ENCODE measurements at regions not wholly inside any gene's neighbourhood (a gene's known extent, or its start where the extent isn't known, plus 50 kb on each side); places are given as distances from the start of the nearest gene placed in this dataset.
A peak's percentile ranks its signal among the peaks of the same experiment; 100 is the strongest.

- no peak overlapping the region for H3K4me3 Mint-ChIP-seq (ENCODE audit: unreplicated experiment)
- no peaks in the 10 kb centered on the region for H3K9me3 Mint-ChIP-seq (ENCODE audit: low read depth)
- H3K27me3 Mint-ChIP-seq (ENCODE audit: low read depth), result no peaks in the 10 kb centered on the region
- TF ChIP-seq CTCF (IDR thresholded peaks at IDR 0.05), result no peak
- no peak for DNase-seq (ENCODE audit: low spot score)
- H3K27ac Mint-ChIP-seq (ENCODE audit: unreplicated experiment), result no peak overlapping the region
- H3K4me1 Mint-ChIP-seq (ENCODE audit: low read depth), result no peaks in the 10 kb centered on the region
- H3K36me3 Mint-ChIP-seq (ENCODE audit: low read depth), result no peaks in the 10 kb centered on the region
Measured at GRCh38 chr5:118017536-118017935, 970.8 kb downstream of the DTWD2 start.

GRCh38 chr5:118016396-118016795, 972.0 kb downstream of the DTWD2 start:
- Mint-ChIP-seq H3K36me3 (ENCODE audit: low read depth) (no peaks in the 10 kb centered on the region), H3K27ac (ENCODE audit: unreplicated experiment) (no peak overlapping the region)

GRCh38 chr5:118015511-118015910, 972.8 kb downstream of the DTWD2 start:
- no peaks in the 10 kb centered on the region for H3K36me3 Mint-ChIP-seq (ENCODE audit: low read depth)
- no peak overlapping the region for H3K27ac Mint-ChIP-seq (ENCODE audit: unreplicated experiment)
- TF ChIP-seq CTCF (IDR thresholded peaks at IDR 0.05), result no peak
- no peak overlapping the region for H3K4me3 Mint-ChIP-seq (ENCODE audit: unreplicated experiment)
- no peaks in the 10 kb centered on the region for H3K4me1 Mint-ChIP-seq (ENCODE audit: low read depth)
- H3K27me3 Mint-ChIP-seq (ENCODE audit: low read depth), result no peaks in the 10 kb centered on the region
- H3K9me3 Mint-ChIP-seq (ENCODE audit: low read depth), result no peaks in the 10 kb centered on the region
- DNase-seq (ENCODE audit: low spot score), result no peak

More at GRCh38 chr5:118016396-118016795, 972.0 kb downstream of the DTWD2 start:
- H3K4me1 Mint-ChIP-seq (ENCODE audit: low read depth), result no peaks in the 10 kb centered on the region
- H3K27me3 Mint-ChIP-seq (ENCODE audit: low read depth), result no peaks in the 10 kb centered on the region
- peak; percentile 28 for TF ChIP-seq CTCF (IDR thresholded peaks at IDR 0.05)
- H3K9me3 Mint-ChIP-seq (ENCODE audit: low read depth), result no peaks in the 10 kb centered on the region
- DNase-seq (ENCODE audit: low spot score), result no peak
- H3K4me3 Mint-ChIP-seq (ENCODE audit: unreplicated experiment), result no peak overlapping the region

GRCh38 chr5:118009741-118010297, 978.5 kb downstream of the DTWD2 start:
- no peaks in the 10 kb centered on the region for H3K27me3 Mint-ChIP-seq (ENCODE audit: low read depth)
- TF ChIP-seq CTCF (IDR thresholded peaks at IDR 0.05), result no peak
- DNase-seq (ENCODE audit: low spot score), result no peak
- no peaks in the 10 kb centered on the region for H3K36me3 Mint-ChIP-seq (ENCODE audit: low read depth)
- no peak overlapping the region for H3K27ac Mint-ChIP-seq (ENCODE audit: unreplicated experiment)
- H3K9me3 Mint-ChIP-seq (ENCODE audit: low read depth), result no peaks in the 10 kb centered on the region
- H3K4me1 Mint-ChIP-seq (ENCODE audit: low read depth), result peaks cover 11% of the 10 kb centered on the region
- no peak overlapping the region for H3K4me3 Mint-ChIP-seq (ENCODE audit: unreplicated experiment)

- Mint-ChIP-seq H3K4me1 (ENCODE audit: low read depth) (peaks cover 11% of the 10 kb centered on the region), H3K36me3 (ENCODE audit: low read depth) (no peaks in the 10 kb centered on the region), H3K9me3 (ENCODE audit: low read depth) (no peaks in the 10 kb centered on the region), H3K4me3 (ENCODE audit: unreplicated experiment) (no peak overlapping the region), H3K27me3 (ENCODE audit: low read depth) (no peaks in the 10 kb centered on the region), H3K27ac (ENCODE audit: unreplicated experiment) (no peak overlapping the region)
- TF ChIP-seq CTCF (IDR thresholded peaks at IDR 0.05), result no peak
- DNase-seq (ENCODE audit: low spot score), result no peak
Measured at GRCh38 chr5:118008779-118009178, 979.6 kb downstream of the DTWD2 start.
